CD14-positive monocyte (primary cell): ENCODE measurements at regions not wholly inside any gene's neighbourhood (a gene's known extent, or its start where the extent isn't known, plus 50 kb on each side); places are given as distances from the start of the nearest gene placed in this dataset.

ENCODE experiments used
- DNase-seq, 3 donors: peaks; one replicate each; pipeline ENCODE4 v3.0.0-alpha.2; 2011 to 2022
- H2AFZ ChIP-seq: 2 replicates; pipeline ENCODE4 v1.6.0; 2012; ENCODE audit warnings: mild to moderate bottlenecking, low read depth, low read length, inconsistent platforms; ENCODE audit not compliant: insufficient read depth, poor library complexity, severe bottlenecking
- H3K27ac ChIP-seq, 2 donors: 1 replicate in 1 of 2; 2 replicates in 1 of 2; pipeline ENCODE4 v1.5.1; 2012 to 2013; ENCODE audit warnings: low read length in 2 of 2, control low read depth in 1 of 2, inconsistent platforms in 1 of 2, low read depth in 1 of 2, mild to moderate bottlenecking in 1 of 2
- H3K27me3 ChIP-seq, 2 donors: one replicate each; pipeline versions ENCODE4 v1.6.0 to v1.6.1; 2011 to 2013; ENCODE audit warnings: low read length in 2 of 2; ENCODE audit not compliant: control insufficient read depth in 2 of 2, insufficient read depth in 2 of 2
- H3K36me3 ChIP-seq, 2 donors: replicated peaks in 1 of 2; 1 replicate in 1 of 2; 2 replicates in 1 of 2; pipeline versions ENCODE4 v1.5.1 to v1.6.1; 2012 to 2013; ENCODE audit warnings: low read length in 2 of 2, control low read depth in 1 of 2, inconsistent platforms in 1 of 2, mild to moderate bottlenecking in 1 of 2; ENCODE audit not compliant: insufficient read depth in 2 of 2, control insufficient read depth in 1 of 2
- H3K4me1 ChIP-seq, 2 donors: 1 replicate in 1 of 2; 2 replicates in 1 of 2; pipeline versions ENCODE4 v1.5.1 to v1.6.1; 2012 to 2013; ENCODE audit warnings: low read length in 2 of 2, control low read depth in 1 of 2, inconsistent platforms in 1 of 2, mild to moderate bottlenecking in 1 of 2, moderate library complexity in 1 of 2; ENCODE audit not compliant: insufficient read depth in 2 of 2, control insufficient read depth in 1 of 2
- H3K4me2 ChIP-seq: replicated peaks from 2 replicates; pipeline ENCODE3; 2012; ENCODE audit warnings: low read length, moderate library complexity, mild to moderate bottlenecking; ENCODE audit not compliant: poor library complexity, severe bottlenecking; ENCODE audit errors: extremely low read depth
- H3K4me3 ChIP-seq, 3 experiments: fragments of 200-600 bp in 1 of 3; sonication (generic) in 1 of 3; replicated peaks in 1 of 3; 1 replicate in 2 of 3; 2 replicates in 1 of 3; pipeline ENCODE4 v1.5.1; 2011 to 2013; ENCODE audit warnings: low read length in 3 of 3, mild to moderate bottlenecking in 3 of 3, control low read depth in 2 of 3, low read depth in 2 of 3, inconsistent platforms in 1 of 3, moderate library complexity in 1 of 3
- H3K79me2 ChIP-seq: 2 replicates; pipeline ENCODE4 v1.6.0; 2012; ENCODE audit warnings: mild to moderate bottlenecking, control low read depth, inconsistent platforms, low read length, moderate library complexity; ENCODE audit not compliant: insufficient read depth
- H3K9ac ChIP-seq: 2 replicates; pipeline ENCODE4 v1.6.0; 2017; ENCODE audit warnings: low read length, mild to moderate bottlenecking; ENCODE audit not compliant: insufficient read depth, poor library complexity, severe bottlenecking
- H3K9me3 ChIP-seq, 2 donors: replicated peaks in 1 of 2; 1 replicate in 1 of 2; 2 replicates in 1 of 2; pipeline versions ENCODE4 v1.5.1 to v1.6.1; 2012 to 2013; ENCODE audit warnings: low read length in 2 of 2, control low read depth in 1 of 2; ENCODE audit not compliant: control insufficient read depth in 1 of 2, insufficient read depth in 1 of 2
- H4K20me1 ChIP-seq: 2 replicates; pipeline ENCODE4 v1.6.0; 2012; ENCODE audit warnings: mild to moderate bottlenecking, low read length, control low read depth, moderate library complexity; ENCODE audit not compliant: insufficient read depth
- H3K27ac Mint-ChIP-seq, 7 donors: one replicate each; pipeline ENCODE4 v1.8.0; 2020; ENCODE audit warnings: mild to moderate bottlenecking in 7 of 7, mixed read lengths in 7 of 7, moderate library complexity in 6 of 7, inconsistent platforms in 2 of 7
- H3K27me3 Mint-ChIP-seq, 3 donors: one replicate each; pipeline ENCODE4 v1.8.0; 2021 to 2022; ENCODE audit warnings: low read depth in 3 of 3, mild to moderate bottlenecking in 3 of 3, mixed read lengths in 3 of 3, moderate library complexity in 3 of 3, inconsistent platforms in 1 of 3
- H3K36me3 Mint-ChIP-seq, 2 donors: one replicate each; pipeline ENCODE4 v1.8.0; 2020; ENCODE audit warnings: mixed read lengths in 2 of 2, inconsistent platforms in 1 of 2, mild to moderate bottlenecking in 1 of 2
- H3K4me1 Mint-ChIP-seq: one replicate; pipeline ENCODE4 v1.8.0; 2020; ENCODE audit warnings: mild to moderate bottlenecking, mixed read lengths
- H3K4me3 Mint-ChIP-seq, 2 donors: one replicate each; pipeline ENCODE4 v1.8.0; 2020; ENCODE audit warnings: mild to moderate bottlenecking in 2 of 2, mixed read lengths in 2 of 2, moderate library complexity in 1 of 2
- H3K9me3 Mint-ChIP-seq, 7 donors: one replicate each; pipeline ENCODE4 v1.8.0; 2020 to 2022; ENCODE audit warnings: mixed read lengths in 7 of 7, mild to moderate bottlenecking in 6 of 7, moderate library complexity in 6 of 7, inconsistent platforms in 2 of 7
- WGBS: methylation state at CpG from one replicate; pipeline ENCODE4 v1.1.5; 2013; ENCODE audit warnings: missing lambda C conversion rate; ENCODE audit not compliant: insufficient coverage; 5-methylcytosine and 5-hydroxymethylcytosine counted together
- intact Hi-C, 2 donors: fragments of 100-400 bp; cut with micrococcal nuclease; formaldehyde crosslinking; loops; one replicate each; pipeline versions ENCODE4 v1.15.0 to v1.15.1; 2023
- TF ChIP-seq, protein P1 (sequence below): fragments of 200-600 bp; IDR thresholded peaks from one replicate; pipeline ENCODE4 v1.8.0; 2022; ENCODE audit warnings: antibody characterized with exemption, mild to moderate bottlenecking

DNA sequence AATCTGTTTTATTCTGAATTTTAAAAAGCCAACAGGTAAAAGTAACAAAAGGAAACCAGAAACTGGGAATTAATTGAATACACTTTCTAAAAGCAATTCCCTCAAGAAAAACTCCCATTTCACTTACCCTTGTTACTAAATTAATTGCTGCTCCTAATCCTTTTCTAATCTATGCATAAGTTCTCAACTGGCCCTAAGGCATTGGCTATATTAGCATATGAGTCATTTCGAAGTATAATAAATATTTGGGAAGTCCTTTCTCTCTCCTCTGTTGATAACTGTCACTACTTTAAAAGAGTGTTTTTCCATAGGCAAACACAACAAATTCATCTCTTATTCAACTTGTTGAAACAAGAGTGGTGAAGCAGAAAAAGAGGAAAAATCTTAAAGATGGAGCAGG lies 486.5 kb upstream of the HTR2C start:
- WGBS: no CpG with 5 or more reads among the region's 1 CpG
- no peaks in the 10 kb centered on the region for H3K36me3 ChIP-seq
- Mint-ChIP-seq H3K27me3 (peaks cover 0 to 3% (median 1%) of the 10 kb centered on the region in 3 donors), H3K4me3 (no peak overlapping the region), H3K36me3 (no peaks in the 10 kb centered on the region), H3K9me3 (peaks cover 0 to 2% (median 0%) of the 10 kb centered on the region in 7 donors), H3K27ac (no peak overlapping the region), H3K4me1 (peaks cover 3% of the 10 kb centered on the region)
- intact Hi-C loops: no loop called here
- no peak overlapping the region for H2AFZ ChIP-seq
- no peaks in the 10 kb centered on the region for H3K27me3 ChIP-seq
- H3K9me3 ChIP-seq: no peaks in the 10 kb centered on the region
- no peak overlapping the region for H3K4me2 ChIP-seq
- DNase-seq: no peak
- H4K20me1 ChIP-seq: no peaks in the 10 kb centered on the region
- H3K9ac ChIP-seq: no peak overlapping the region
- H3K27ac ChIP-seq: no peak overlapping the region
- H3K4me1 ChIP-seq: no peaks in the 10 kb centered on the region
- H3K79me2 ChIP-seq: no peaks in the 10 kb centered on the region
- TF ChIP-seq, protein P1, sequence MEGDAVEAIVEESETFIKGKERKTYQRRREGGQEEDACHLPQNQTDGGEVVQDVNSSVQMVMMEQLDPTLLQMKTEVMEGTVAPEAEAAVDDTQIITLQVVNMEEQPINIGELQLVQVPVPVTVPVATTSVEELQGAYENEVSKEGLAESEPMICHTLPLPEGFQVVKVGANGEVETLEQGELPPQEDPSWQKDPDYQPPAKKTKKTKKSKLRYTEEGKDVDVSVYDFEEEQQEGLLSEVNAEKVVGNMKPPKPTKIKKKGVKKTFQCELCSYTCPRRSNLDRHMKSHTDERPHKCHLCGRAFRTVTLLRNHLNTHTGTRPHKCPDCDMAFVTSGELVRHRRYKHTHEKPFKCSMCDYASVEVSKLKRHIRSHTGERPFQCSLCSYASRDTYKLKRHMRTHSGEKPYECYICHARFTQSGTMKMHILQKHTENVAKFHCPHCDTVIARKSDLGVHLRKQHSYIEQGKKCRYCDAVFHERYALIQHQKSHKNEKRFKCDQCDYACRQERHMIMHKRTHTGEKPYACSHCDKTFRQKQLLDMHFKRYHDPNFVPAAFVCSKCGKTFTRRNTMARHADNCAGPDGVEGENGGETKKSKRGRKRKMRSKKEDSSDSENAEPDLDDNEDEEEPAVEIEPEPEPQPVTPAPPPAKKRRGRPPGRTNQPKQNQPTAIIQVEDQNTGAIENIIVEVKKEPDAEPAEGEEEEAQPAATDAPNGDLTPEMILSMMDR: no peak
- H3K4me3 ChIP-seq: no peak overlapping the region

DNA sequence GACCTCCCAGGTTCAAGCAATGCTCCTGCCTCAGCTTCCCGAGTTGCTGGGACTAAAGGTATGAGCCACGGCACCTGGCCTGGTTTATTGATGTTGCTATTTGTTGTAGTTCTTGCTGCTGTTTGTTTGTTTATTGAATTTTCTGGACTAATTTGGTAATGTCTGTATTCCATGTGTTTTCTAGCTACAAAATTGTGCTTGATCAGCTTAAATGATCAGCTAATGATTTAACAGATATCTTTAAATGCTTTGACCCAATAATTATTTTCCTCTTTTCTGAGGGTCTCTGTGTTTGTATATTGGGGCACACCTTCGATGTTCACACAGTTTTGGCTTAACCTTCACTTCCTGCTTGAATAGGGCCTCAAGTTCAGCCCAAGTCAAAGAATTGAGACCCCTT lies 488.1 kb upstream of the HTR2C start:
- Mint-ChIP-seq H3K4me1 (no peaks in the 10 kb centered on the region), H3K4me3 (no peak overlapping the region), H3K27ac (no peak overlapping the region), H3K27me3 (peaks cover 0 to 3% (median 1%) of the 10 kb centered on the region in 3 donors), H3K36me3 (no peaks in the 10 kb centered on the region), H3K9me3 (peaks cover 0 to 4% (median 0%) of the 10 kb centered on the region in 7 donors)
- H3K4me3 ChIP-seq: no peak overlapping the region
- H3K79me2 ChIP-seq: no peaks in the 10 kb centered on the region
- H3K9me3 ChIP-seq: no peaks in the 10 kb centered on the region
- no peak for DNase-seq
- no peak overlapping the region for H2AFZ ChIP-seq
- intact Hi-C loops: no loop called here
- H3K36me3 ChIP-seq: no peaks in the 10 kb centered on the region
- H3K4me2 ChIP-seq: no peak overlapping the region
- TF ChIP-seq, protein P1: no peak
- WGBS: 60% methylated on average over 1 of the region's 3 CpGs
- H4K20me1 ChIP-seq: no peaks in the 10 kb centered on the region
- H3K9ac ChIP-seq: no peak overlapping the region
- no peaks in the 10 kb centered on the region for H3K27me3 ChIP-seq
- no peaks in the 10 kb centered on the region for H3K4me1 ChIP-seq
- H3K27ac ChIP-seq: no peak overlapping the region
